ENCODE measurements at regions not wholly inside any gene's neighbourhood (a gene's known extent, or its start where the extent isn't known, plus 50 kb on each side); places are given as distances from the start of the nearest gene placed in this dataset.

DNA sequence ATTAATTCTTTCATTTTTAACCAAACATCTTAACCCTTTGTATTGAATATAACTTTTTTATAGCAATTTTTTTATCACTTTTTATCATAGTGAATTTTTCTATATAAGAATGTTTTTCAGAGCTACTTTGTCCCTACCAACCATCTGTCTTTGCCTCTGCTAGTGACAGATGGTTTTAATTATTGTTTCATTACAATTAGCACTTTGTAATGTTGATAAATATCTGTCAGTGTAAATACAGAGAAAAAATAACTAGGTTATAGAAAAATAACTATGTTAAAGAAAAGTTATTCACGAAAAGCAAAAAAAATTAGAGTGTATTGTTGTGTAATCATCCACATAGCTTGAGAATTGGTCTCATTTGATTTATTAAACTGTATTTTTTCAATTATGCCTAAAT is 91.0 kb upstream of the CDH19 start:
- Histone ChIP-seq H3K4me2 (replicated peaks; ENCODE audit: extremely low read depth, low read length, poor library complexity, severe bottlenecking) (no peak overlapping the region), H3K4me1 (ENCODE audit: control insufficient read depth in 1 of 2, insufficient read depth in 2 of 2, low read length in 2 of 2) (no peaks in the 10 kb centered on the region), H3K79me2 (ENCODE audit: insufficient read depth, low read length) (no peaks in the 10 kb centered on the region), H3K27ac (ENCODE audit: low read depth in 1 of 2, low read length in 2 of 2) (no peak overlapping the region), H4K20me1 (ENCODE audit: insufficient read depth, low read length) (no peaks in the 10 kb centered on the region), H3K9me3 (replicated peaks in 1 of 2; ENCODE audit: control insufficient read depth in 1 of 2, insufficient read depth in 1 of 2, low read length in 2 of 2) (no peaks in the 10 kb centered on the region), H3K27me3 (ENCODE audit: control insufficient read depth in 2 of 2, insufficient read depth in 2 of 2, low read length in 2 of 2) (no peaks in the 10 kb centered on the region), H3K9ac (ENCODE audit: insufficient read depth, low read length, poor library complexity, severe bottlenecking) (no peak overlapping the region), H2AFZ (ENCODE audit: insufficient read depth, low read depth, low read length, poor library complexity, severe bottlenecking) (no peak overlapping the region), H3K36me3 (replicated peaks in 1 of 2; ENCODE audit: control insufficient read depth in 1 of 2, insufficient read depth in 2 of 2, low read length in 2 of 2) (no peaks in the 10 kb centered on the region), H3K4me3 (replicated peaks in 1 of 3; ENCODE audit: low read depth in 2 of 3, low read length in 3 of 3) (no peak overlapping the region)
- intact Hi-C loops (cut with micrococcal nuclease), result no loop called here
- Mint-ChIP-seq H3K4me3 (no peak overlapping the region), H3K36me3 (no peaks in the 10 kb centered on the region), H3K9me3 (peaks cover 0 to 3% (median 2%) of the 10 kb centered on the region in 7 donors), H3K27me3 (ENCODE audit: low read depth in 3 of 3) (peaks cover 1 to 6% (median 3%) of the 10 kb centered on the region in 3 donors), H3K4me1 (no peaks in the 10 kb centered on the region), H3K27ac (no peak overlapping the region)
- TF ChIP-seq, protein P1, sequence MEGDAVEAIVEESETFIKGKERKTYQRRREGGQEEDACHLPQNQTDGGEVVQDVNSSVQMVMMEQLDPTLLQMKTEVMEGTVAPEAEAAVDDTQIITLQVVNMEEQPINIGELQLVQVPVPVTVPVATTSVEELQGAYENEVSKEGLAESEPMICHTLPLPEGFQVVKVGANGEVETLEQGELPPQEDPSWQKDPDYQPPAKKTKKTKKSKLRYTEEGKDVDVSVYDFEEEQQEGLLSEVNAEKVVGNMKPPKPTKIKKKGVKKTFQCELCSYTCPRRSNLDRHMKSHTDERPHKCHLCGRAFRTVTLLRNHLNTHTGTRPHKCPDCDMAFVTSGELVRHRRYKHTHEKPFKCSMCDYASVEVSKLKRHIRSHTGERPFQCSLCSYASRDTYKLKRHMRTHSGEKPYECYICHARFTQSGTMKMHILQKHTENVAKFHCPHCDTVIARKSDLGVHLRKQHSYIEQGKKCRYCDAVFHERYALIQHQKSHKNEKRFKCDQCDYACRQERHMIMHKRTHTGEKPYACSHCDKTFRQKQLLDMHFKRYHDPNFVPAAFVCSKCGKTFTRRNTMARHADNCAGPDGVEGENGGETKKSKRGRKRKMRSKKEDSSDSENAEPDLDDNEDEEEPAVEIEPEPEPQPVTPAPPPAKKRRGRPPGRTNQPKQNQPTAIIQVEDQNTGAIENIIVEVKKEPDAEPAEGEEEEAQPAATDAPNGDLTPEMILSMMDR (IDR thresholded peaks at IDR 0.05), result no peak
- WGBS (ENCODE audit: insufficient coverage), result no CpG with 5 or more reads among the region's 1 CpG
- DNase-seq, result no peak

DNA sequence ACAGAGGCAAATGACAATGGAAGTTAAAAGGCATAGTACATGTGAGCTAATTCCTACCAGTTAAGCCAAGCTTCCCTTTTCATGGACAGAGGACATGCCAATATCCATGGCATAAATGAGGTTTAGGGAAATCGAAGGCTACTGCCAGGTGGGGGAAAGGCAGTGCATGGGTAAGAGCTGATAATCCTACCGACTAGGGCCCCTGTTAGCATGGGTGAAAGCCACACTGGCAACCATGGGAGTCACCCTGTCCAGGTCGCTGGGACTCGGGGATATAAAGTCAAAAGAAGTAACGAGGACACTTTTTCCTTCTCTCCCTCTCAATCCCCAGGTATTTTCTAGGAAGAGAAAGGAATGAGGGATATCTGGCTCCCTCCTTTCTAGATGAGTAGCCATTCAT is 83.7 kb upstream of the CDH19 start:
- H3K9me3 ChIP-seq (replicated peaks in 1 of 2; ENCODE audit: control insufficient read depth in 1 of 2, insufficient read depth in 1 of 2, low read length in 2 of 2), result peaks cover 13% of the 10 kb centered on the region in 2 donors
- no peaks in the 10 kb centered on the region for H3K79me2 ChIP-seq (ENCODE audit: insufficient read depth, low read length)
- no peak overlapping the region for H3K27ac ChIP-seq (ENCODE audit: low read depth in 1 of 2, low read length in 2 of 2)
- H3K4me2 ChIP-seq (replicated peaks; ENCODE audit: extremely low read depth, low read length, poor library complexity, severe bottlenecking), result no peak overlapping the region
- H3K9me3 Mint-ChIP-seq, result peaks cover 3 to 15% (median 13%) of the 10 kb centered on the region in 7 donors
- no peaks in the 10 kb centered on the region for H3K27me3 ChIP-seq (ENCODE audit: control insufficient read depth in 2 of 2, insufficient read depth in 2 of 2, low read length in 2 of 2)
- H3K27ac Mint-ChIP-seq, result no peak overlapping the region
- H3K36me3 ChIP-seq (replicated peaks in 1 of 2; ENCODE audit: control insufficient read depth in 1 of 2, insufficient read depth in 2 of 2, low read length in 2 of 2), result no peaks in the 10 kb centered on the region
- no peaks in the 10 kb centered on the region for H3K4me1 ChIP-seq (ENCODE audit: control insufficient read depth in 1 of 2, insufficient read depth in 2 of 2, low read length in 2 of 2)
- H3K9ac ChIP-seq (ENCODE audit: insufficient read depth, low read length, poor library complexity, severe bottlenecking), result no peak overlapping the region
- no peak overlapping the region for H3K4me3 ChIP-seq (replicated peaks in 1 of 3; ENCODE audit: low read depth in 2 of 3, low read length in 3 of 3)
- no peaks in the 10 kb centered on the region for H4K20me1 ChIP-seq (ENCODE audit: insufficient read depth, low read length)
- no peak overlapping the region for H2AFZ ChIP-seq (ENCODE audit: insufficient read depth, low read depth, low read length, poor library complexity, severe bottlenecking)
- intact Hi-C loops (cut with micrococcal nuclease), result no loop called here
- 100% methylated on average over 1 of the region's 5 CpGs for WGBS (ENCODE audit: insufficient coverage)
- TF ChIP-seq, protein P1 (IDR thresholded peaks at IDR 0.05), result no peak
- no peaks in the 10 kb centered on the region for H3K36me3 Mint-ChIP-seq
- H3K27me3 Mint-ChIP-seq (ENCODE audit: low read depth in 3 of 3), result no peaks in the 10 kb centered on the region
- H3K4me1 Mint-ChIP-seq, result peaks cover 5% of the 10 kb centered on the region
- no peak overlapping the region for H3K4me3 Mint-ChIP-seq
- no peak for DNase-seq
